Keratinocyte (primary cell): ENCODE measurements at regions not wholly inside any gene's neighbourhood (a gene's known extent, or its start where the extent isn't known, plus 50 kb on each side); places are given as distances from the start of the nearest gene placed in this dataset.

Experiments
- DNase-seq: peaks from one replicate; pipeline ENCODE4 v3.0.0-alpha.2; 2011; ENCODE audit warnings: low read depth, missing footprints, low spot score
- FAIRE-seq: peaks from 2 replicates; lab custom pipeline; 2011; peaks lifted over from hg19 to GRCh38; lab: Jason Lieb, UNC
- H2AFZ ChIP-seq: 2 replicates; pipeline ENCODE4 v1.6.0; 2012; ENCODE audit warnings: low read length, control low read depth, inconsistent platforms; ENCODE audit not compliant: control insufficient read depth
- H3K27ac ChIP-seq: 2 replicates; pipeline ENCODE4 v1.5.1; 2011; ENCODE audit warnings: low read length; ENCODE audit not compliant: control insufficient read depth, insufficient read depth
- H3K27me3 ChIP-seq: 3 replicates; pipeline ENCODE4 v1.6.0; 2011; ENCODE audit warnings: low read length; ENCODE audit not compliant: control insufficient read depth, insufficient read depth; ENCODE audit errors: extremely low read depth
- H3K36me3 ChIP-seq, 2 experiments: 2 replicates in 1 of 2; 3 replicates in 1 of 2; pipeline ENCODE4 v1.5.1; 2011; ENCODE audit warnings: low read length in 2 of 2, mild to moderate bottlenecking in 1 of 2; ENCODE audit not compliant: control insufficient read depth in 2 of 2, insufficient read depth in 2 of 2; ENCODE audit errors: extremely low read depth in 1 of 2
- H3K4me1 ChIP-seq: 3 replicates; pipeline ENCODE4 v1.5.1; 2011; ENCODE audit warnings: low read length; ENCODE audit not compliant: control insufficient read depth, insufficient read depth; ENCODE audit errors: extremely low read depth
- H3K4me2 ChIP-seq: 3 replicates; pipeline ENCODE4 v1.6.0; 2011; ENCODE audit warnings: low read depth, low read length; ENCODE audit not compliant: control insufficient read depth, insufficient read depth; ENCODE audit errors: extremely low read depth
- H3K4me3 ChIP-seq, 3 experiments: fragments of 200-600 bp in 1 of 3; sonication (generic) in 1 of 3; 2 replicates in 2 of 3; 3 replicates in 1 of 3; pipeline ENCODE4 v1.5.1; 2011 to 2016; ENCODE audit warnings: low read length in 3 of 3, mild to moderate bottlenecking in 3 of 3, control low read depth in 2 of 3, inconsistent platforms in 1 of 3, low read depth in 1 of 3, mixed read lengths in 1 of 3, mixed run types in 1 of 3, moderate library complexity in 1 of 3; ENCODE audit not compliant: control insufficient read depth in 2 of 3, insufficient read depth in 2 of 3; ENCODE audit errors: extremely low read depth in 1 of 3
- H3K79me2 ChIP-seq: 2 replicates; pipeline ENCODE4 v1.6.0; 2012; ENCODE audit warnings: low read length; ENCODE audit not compliant: control insufficient read depth, insufficient read depth
- H3K9ac ChIP-seq: 3 replicates; pipeline ENCODE4 v1.6.0; 2011; ENCODE audit warnings: low read length; ENCODE audit not compliant: control insufficient read depth, insufficient read depth; ENCODE audit errors: extremely low read depth
- H3K9me1 ChIP-seq: 3 replicates; pipeline ENCODE4 v1.6.0; 2011; ENCODE audit warnings: low read length; ENCODE audit not compliant: control insufficient read depth, insufficient read depth; ENCODE audit errors: extremely low read depth
- H3K9me3 ChIP-seq: 2 replicates; pipeline ENCODE4 v1.5.1; 2012; ENCODE audit warnings: low read depth, low read length; ENCODE audit not compliant: control insufficient read depth
- H4K20me1 ChIP-seq: 3 replicates; pipeline ENCODE4 v1.6.0; 2011; ENCODE audit warnings: low read length; ENCODE audit not compliant: control insufficient read depth, insufficient read depth; ENCODE audit errors: extremely low read depth
- EZH2 ChIP-seq: IDR thresholded peaks from one replicate; pipeline ENCODE4 v1.6.1; 2012; ENCODE audit warnings: inconsistent platforms, mild to moderate bottlenecking, low read length, moderate library complexity
- dilution Hi-C: fragments of 300-500 bp; cut with MboI; formaldehyde crosslinking; loops from one replicate; pipeline ENCODE4 v1.7.0; 2020; ENCODE audit warnings: low sequenced_read_pairs; ENCODE audit not compliant: extremely low pct_ligation_motif_present
- TF ChIP-seq, protein P1 (sequence below), 3 experiments: IDR thresholded peaks in 1 of 3; conservative IDR thresholded peaks in 1 of 3; optimal IDR thresholded peaks in 1 of 3; 2 replicates in 2 of 3; 3 replicates in 1 of 3; pipeline versions ENCODE3 to v1.5.1; 2011; ENCODE audit warnings: low read length in 3 of 3, mild to moderate bottlenecking in 3 of 3, moderate library complexity in 2 of 3, control low read depth in 1 of 3, inconsistent platforms in 1 of 3; ENCODE audit not compliant: insufficient read depth in 2 of 3; ENCODE audit errors: extremely low read depth in 1 of 3

DNA sequence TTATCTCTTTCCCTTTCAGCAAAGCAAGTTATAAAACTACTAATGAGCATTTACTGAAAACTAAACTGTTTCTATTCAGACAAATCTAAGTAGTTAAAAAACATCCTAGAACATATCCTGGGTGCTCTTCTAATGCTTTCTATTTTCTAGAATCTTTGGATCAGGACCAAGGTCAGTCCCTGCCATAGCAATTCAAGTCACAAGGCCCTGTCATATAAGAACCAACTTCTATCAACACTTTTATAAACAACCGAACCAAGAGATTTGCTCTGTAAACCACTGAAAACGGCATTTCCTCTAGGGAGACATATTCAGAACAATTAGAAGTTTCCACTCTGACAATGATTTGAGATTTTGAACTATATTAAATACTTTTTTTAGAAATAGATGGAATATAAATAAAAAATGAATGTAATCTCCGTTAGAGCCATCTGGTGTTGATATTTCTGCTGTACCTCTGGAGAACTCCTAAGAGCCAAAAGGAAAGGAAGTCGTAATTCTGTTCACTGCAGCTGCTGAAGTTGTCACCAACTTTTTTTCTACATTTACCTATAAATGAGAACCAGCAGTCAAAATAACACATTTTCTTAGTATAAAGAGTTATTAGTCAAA, 51.4 kb upstream of the LGSN start:
- no peaks in the 10 kb centered on the region for H3K4me1 ChIP-seq
- H3K4me2 ChIP-seq = no peak overlapping the region
- no peak overlapping the region for H3K27ac ChIP-seq
- no peak overlapping the region for H3K9ac ChIP-seq
- no peak for DNase-seq
- no peaks in the 10 kb centered on the region for H3K36me3 ChIP-seq
- H3K9me1 ChIP-seq = no peaks in the 10 kb centered on the region
- no peak for FAIRE-seq
- dilution Hi-C loops = no loop called here
- no peak overlapping the region for H3K4me3 ChIP-seq
- no peaks in the 10 kb centered on the region for H3K79me2 ChIP-seq
- H2AFZ ChIP-seq = no peak overlapping the region
- H3K9me3 ChIP-seq = no peaks in the 10 kb centered on the region
- H4K20me1 ChIP-seq = no peaks in the 10 kb centered on the region
- no peaks in the 10 kb centered on the region for H3K27me3 ChIP-seq
- no peak for TF ChIP-seq EZH2
- TF ChIP-seq, protein P1, sequence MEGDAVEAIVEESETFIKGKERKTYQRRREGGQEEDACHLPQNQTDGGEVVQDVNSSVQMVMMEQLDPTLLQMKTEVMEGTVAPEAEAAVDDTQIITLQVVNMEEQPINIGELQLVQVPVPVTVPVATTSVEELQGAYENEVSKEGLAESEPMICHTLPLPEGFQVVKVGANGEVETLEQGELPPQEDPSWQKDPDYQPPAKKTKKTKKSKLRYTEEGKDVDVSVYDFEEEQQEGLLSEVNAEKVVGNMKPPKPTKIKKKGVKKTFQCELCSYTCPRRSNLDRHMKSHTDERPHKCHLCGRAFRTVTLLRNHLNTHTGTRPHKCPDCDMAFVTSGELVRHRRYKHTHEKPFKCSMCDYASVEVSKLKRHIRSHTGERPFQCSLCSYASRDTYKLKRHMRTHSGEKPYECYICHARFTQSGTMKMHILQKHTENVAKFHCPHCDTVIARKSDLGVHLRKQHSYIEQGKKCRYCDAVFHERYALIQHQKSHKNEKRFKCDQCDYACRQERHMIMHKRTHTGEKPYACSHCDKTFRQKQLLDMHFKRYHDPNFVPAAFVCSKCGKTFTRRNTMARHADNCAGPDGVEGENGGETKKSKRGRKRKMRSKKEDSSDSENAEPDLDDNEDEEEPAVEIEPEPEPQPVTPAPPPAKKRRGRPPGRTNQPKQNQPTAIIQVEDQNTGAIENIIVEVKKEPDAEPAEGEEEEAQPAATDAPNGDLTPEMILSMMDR (optimal IDR thresholded peaks at IDR 0.05 in 1 of 3, IDR thresholded peaks at IDR 0.05 in 1 of 3, conservative IDR thresholded peaks at IDR 0.05 in 1 of 3; ENCODE audit: extremely low read depth in 1 of 3, insufficient read depth in 2 of 3, low read length in 3 of 3) = no peak

DNA sequence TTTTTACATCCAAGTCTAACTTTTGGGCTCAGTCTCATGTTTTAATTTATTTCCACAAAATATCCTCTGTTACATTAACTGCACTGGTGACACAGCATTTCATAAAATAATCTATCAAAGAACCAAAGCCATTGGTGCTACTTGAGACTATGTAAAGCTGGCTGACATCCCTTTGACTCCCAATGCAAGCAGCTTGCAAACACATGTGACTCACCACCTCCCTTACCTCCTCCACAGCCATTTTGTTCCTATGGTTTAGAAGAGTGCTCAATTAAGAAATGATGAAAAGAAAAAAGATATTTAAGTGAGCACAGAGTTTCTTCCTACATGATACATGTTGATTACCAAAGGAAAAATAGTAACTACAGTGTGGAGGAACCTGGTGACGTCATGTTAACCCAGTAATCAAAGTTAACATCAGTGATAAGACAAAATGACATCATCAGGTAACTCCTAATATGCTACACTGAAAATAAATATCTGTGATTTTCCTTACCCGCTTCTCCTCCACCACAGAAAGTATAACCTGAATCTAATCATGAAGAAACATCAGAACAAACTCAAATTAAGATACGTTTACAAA, 53.3 kb upstream of the LGSN start:
- Histone ChIP-seq H3K9ac (no peak overlapping the region), H3K4me3 (no peak overlapping the region), H2AFZ (peak overlapping the region; percentile 10), H3K9me1 (no peaks in the 10 kb centered on the region), H3K4me1 (no peaks in the 10 kb centered on the region), H3K4me2 (no peak overlapping the region), H3K9me3 (no peaks in the 10 kb centered on the region), H3K79me2 (no peaks in the 10 kb centered on the region), H3K27me3 (no peaks in the 10 kb centered on the region), H4K20me1 (no peaks in the 10 kb centered on the region), H3K36me3 (no peaks in the 10 kb centered on the region), H3K27ac (no peak overlapping the region)
- DNase-seq = no peak
- dilution Hi-C loops = no loop called here
- TF ChIP-seq, protein P1 (optimal IDR thresholded peaks at IDR 0.05 in 1 of 3, IDR thresholded peaks at IDR 0.05 in 1 of 3, conservative IDR thresholded peaks at IDR 0.05 in 1 of 3; ENCODE audit: extremely low read depth in 1 of 3, insufficient read depth in 2 of 3, low read length in 3 of 3) = no peak
- no peak for TF ChIP-seq EZH2
- FAIRE-seq = no peak
